Tibial artery (tissue), 4 donors: ENCODE measurements at regions not wholly inside any gene's neighbourhood (a gene's known extent, or its start where the extent isn't known, plus 50 kb on each side); places are given as distances from the start of the nearest gene placed in this dataset.

ENCODE experiments used
- DNase-seq, 2 donors: peaks; one replicate each; pipeline ENCODE4 v3.0.0-alpha.2; 2019
- H3K27ac ChIP-seq, 2 donors: fragments of 200-600 bp; sonication (generic) in 1 of 2; 1 replicate in 1 of 2; 2 replicates in 1 of 2; pipeline ENCODE4 v1.5.1; 2018 to 2019; ENCODE audit warnings: mild to moderate bottlenecking in 1 of 2
- H3K27me3 ChIP-seq, 2 donors: fragments of 200-600 bp; sonication (generic) in 1 of 2; one replicate each; pipeline versions ENCODE4 v1.5.1 to v1.6.0; 2016 to 2019
- H3K36me3 ChIP-seq, 3 donors: fragments of 200-600 bp; sonication (generic) in 2 of 3; one replicate each; pipeline ENCODE4 v1.5.1; 2016 to 2019; ENCODE audit warnings: mild to moderate bottlenecking in 2 of 3
- H3K4me1 ChIP-seq, 4 donors: fragments of 200-600 bp; sonication (generic) in 2 of 4; 1 replicate in 3 of 4; 2 replicates in 1 of 4; pipeline ENCODE4 v1.5.1; 2016 to 2019
- H3K4me3 ChIP-seq, 2 donors: fragments of 200-600 bp; sonication (generic) in 1 of 2; 1 replicate in 1 of 2; 2 replicates in 1 of 2; pipeline ENCODE4 v1.5.1; 2018 to 2019; ENCODE audit warnings: mild to moderate bottlenecking in 2 of 2
- H3K9me3 ChIP-seq, 3 donors: fragments of 200-600 bp; sonication (generic) in 1 of 3; one replicate each; pipeline ENCODE4 v1.5.1; 2016 to 2019
- intact Hi-C: fragments of 100-400 bp; cut with DNase I; formaldehyde crosslinking; loops from one replicate; pipeline ENCODE4 v1.15.0; 2023; ENCODE audit warnings: low total_unique reads
- TF ChIP-seq, protein P1 (sequence below), 2 experiments: fragments of 200-600 bp in 1 of 2; fragments of 450-650 bp in 1 of 2; IDR thresholded peaks; one replicate each; pipeline ENCODE4 v1.5.1; 2017 to 2019; ENCODE audit warnings: antibody characterized with exemption in 2 of 2, mild to moderate bottlenecking in 1 of 2, moderate library complexity in 1 of 2

DNA sequence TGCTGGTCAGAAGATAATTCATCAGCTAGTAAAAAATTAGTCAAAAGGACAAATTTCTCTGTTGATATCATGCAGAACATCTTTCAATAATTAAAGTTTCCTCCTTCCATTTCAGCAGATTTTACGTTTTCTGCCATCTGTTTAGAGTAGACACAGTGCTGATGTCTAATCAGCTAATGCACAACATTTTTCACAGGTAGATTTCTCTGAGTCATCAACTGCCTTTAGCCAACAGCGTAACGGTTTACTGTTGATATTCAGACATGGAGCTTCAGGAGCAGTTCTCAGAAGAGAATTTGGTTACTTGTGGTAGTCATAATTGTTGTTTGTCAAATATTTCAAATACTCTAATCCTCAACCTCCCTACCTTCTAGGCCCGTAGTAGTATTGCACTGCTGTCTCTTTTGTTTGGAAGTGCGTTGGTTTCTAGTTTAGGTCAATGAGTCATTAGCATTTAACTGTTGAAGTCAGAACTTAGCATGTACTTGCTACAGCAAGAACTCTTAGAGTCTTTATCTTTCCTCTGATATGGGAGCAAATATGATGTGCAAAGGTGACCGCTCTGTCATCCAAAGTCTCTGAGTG is 86.8 kb upstream of the TFPI start:
- Histone ChIP-seq H3K4me3 (no peak overlapping the region), H3K36me3 (no peaks in the 10 kb centered on the region), H3K4me1 (peaks cover 0 to 33% (median 3%) of the 10 kb centered on the region in 4 donors), H3K9me3 (no peaks in the 10 kb centered on the region), H3K27ac (no peak overlapping the region), H3K27me3 (no peaks in the 10 kb centered on the region)
- TF ChIP-seq, protein P1, sequence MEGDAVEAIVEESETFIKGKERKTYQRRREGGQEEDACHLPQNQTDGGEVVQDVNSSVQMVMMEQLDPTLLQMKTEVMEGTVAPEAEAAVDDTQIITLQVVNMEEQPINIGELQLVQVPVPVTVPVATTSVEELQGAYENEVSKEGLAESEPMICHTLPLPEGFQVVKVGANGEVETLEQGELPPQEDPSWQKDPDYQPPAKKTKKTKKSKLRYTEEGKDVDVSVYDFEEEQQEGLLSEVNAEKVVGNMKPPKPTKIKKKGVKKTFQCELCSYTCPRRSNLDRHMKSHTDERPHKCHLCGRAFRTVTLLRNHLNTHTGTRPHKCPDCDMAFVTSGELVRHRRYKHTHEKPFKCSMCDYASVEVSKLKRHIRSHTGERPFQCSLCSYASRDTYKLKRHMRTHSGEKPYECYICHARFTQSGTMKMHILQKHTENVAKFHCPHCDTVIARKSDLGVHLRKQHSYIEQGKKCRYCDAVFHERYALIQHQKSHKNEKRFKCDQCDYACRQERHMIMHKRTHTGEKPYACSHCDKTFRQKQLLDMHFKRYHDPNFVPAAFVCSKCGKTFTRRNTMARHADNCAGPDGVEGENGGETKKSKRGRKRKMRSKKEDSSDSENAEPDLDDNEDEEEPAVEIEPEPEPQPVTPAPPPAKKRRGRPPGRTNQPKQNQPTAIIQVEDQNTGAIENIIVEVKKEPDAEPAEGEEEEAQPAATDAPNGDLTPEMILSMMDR (IDR thresholded peaks at IDR 0.05) = no peak
- DNase-seq = no peak
- intact Hi-C loops = no loop called here

DNA sequence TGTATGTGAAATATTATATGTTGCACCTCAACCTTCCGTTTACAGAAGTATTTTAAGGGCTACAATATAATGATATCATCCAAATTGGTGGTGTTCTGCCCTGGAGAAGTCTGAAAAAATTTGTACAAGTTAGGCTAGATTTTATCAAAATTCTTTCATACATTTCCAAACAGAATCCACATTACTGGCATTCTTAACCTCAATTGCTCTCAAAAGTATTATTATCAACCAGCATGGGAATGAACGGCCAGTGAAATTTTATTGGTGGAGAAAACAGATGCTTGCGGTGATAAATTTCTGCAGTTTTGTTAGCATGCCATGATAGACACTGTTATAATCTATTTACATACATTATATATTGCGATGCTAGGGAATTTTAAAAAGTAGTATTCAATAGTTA is 88.3 kb upstream of the TFPI start:
- TF ChIP-seq, protein P1 (IDR thresholded peaks at IDR 0.05) = no peak
- no peak overlapping the region for H3K4me3 ChIP-seq
- intact Hi-C loops = no loop called here
- H3K27ac ChIP-seq = no peak overlapping the region
- H3K4me1 ChIP-seq = peaks cover 0 to 45% (median 3%) of the 10 kb centered on the region in 4 donors
- no peaks in the 10 kb centered on the region for H3K9me3 ChIP-seq
- H3K36me3 ChIP-seq = no peaks in the 10 kb centered on the region
- no peak for DNase-seq
- no peaks in the 10 kb centered on the region for H3K27me3 ChIP-seq

DNA sequence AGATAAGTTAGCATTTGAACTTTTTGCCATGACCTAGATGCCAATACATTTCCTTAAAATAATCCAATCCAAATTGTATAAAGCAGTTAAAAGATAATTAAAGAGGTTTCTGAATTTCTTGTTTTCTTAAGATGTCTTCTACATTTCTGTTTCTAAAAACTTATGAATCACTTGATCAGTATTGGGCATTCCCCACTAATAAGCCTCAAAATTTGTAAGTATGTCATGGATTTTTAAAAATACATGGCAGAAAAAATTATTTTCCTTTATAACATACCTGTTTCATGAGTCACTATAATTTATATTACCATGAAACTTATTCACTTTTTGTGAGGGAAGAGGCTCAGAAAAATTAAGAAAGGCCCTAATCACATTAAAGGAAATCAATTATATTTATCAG is 90.3 kb upstream of the TFPI start:
- H3K27me3 ChIP-seq = no peaks in the 10 kb centered on the region
- TF ChIP-seq, protein P1 (IDR thresholded peaks at IDR 0.05) = no peak
- H3K36me3 ChIP-seq = no peaks in the 10 kb centered on the region
- no peak overlapping the region for H3K27ac ChIP-seq
- H3K9me3 ChIP-seq = no peaks in the 10 kb centered on the region
- DNase-seq = no peak
- intact Hi-C loops = no loop called here
- H3K4me3 ChIP-seq = no peak overlapping the region
- H3K4me1 ChIP-seq = peaks cover 0 to 45% (median 3%) of the 10 kb centered on the region in 4 donors

DNA sequence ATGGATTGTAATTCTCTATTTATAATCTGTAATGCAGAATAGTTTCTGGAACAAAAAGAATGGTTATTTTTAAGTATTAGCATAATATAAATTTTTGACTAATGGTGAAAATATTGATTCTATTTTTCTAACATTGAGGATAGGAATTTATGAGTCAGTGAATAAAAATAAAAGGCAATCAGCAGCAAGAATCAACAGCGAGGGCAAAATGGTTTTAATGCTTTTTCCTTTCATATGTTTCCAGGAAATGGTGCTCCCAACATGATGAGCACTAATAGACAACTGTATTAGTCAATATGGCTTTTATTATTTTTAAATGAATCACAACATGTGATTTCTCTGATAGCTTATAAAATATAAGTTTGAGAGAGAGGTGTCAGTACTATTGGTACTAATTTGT is 90.7 kb upstream of the TFPI start:
- TF ChIP-seq, protein P1 (IDR thresholded peaks at IDR 0.05) = no peak
- DNase-seq = no peak
- Histone ChIP-seq H3K9me3 (no peaks in the 10 kb centered on the region), H3K4me1 (peaks cover 0 to 45% (median 3%) of the 10 kb centered on the region in 4 donors), H3K4me3 (no peak overlapping the region), H3K27ac (no peak overlapping the region), H3K27me3 (no peaks in the 10 kb centered on the region), H3K36me3 (no peaks in the 10 kb centered on the region)
- intact Hi-C loops = no loop called here

DNA sequence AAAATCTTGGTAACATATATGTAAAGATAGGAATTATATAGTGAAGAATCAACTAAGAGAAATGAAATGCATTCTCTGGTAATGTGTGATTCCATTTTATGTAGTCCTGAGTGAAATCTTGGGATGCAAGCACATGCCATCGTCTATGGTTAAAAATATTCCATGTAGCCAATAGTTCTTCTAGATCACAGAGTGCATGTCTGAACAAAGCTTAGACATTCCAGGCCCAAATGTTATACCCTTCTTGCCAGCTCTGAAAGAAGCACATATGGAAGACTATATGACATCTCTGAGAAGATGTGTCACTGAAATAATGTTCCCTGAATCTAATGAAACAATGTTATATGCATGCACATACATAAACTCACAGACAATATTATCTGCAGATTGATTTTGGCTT is 92.3 kb upstream of the TFPI start:
- TF ChIP-seq, protein P1 (IDR thresholded peaks at IDR 0.05) = no peak
- peaks cover 0 to 45% (median 3%) of the 10 kb centered on the region in 4 donors for H3K4me1 ChIP-seq

DNA sequence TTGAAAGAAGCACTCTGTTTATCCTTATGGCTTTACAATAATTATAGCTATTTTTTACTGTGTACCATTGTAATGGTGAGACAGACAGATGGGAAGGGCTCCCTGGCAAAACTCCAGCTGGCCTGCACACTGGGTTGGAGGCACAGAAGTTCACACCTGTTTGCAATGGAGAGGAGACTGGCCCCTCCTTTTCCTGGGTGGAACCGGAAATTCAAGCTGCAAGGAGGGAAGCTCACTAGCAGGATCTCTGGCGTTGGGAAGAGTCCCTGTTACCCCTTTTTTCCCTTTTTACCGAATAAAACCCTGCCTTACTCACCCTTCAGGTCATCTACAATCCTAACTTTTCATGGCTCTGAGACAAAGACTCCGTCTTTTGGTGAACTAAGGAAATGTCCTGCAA is 100.3 kb upstream of the TFPI start:
- intact Hi-C loops = no loop called here
- Histone ChIP-seq H3K27me3 (no peaks in the 10 kb centered on the region), H3K4me3 (no peak overlapping the region), H3K4me1 (no peaks in the 10 kb centered on the region), H3K36me3 (no peaks in the 10 kb centered on the region), H3K9me3 (no peaks in the 10 kb centered on the region), H3K27ac (no peak overlapping the region)
- TF ChIP-seq, protein P1 (IDR thresholded peaks at IDR 0.05) = no peak
- DNase-seq = no peak

More for the DNA sequence above, 92.3 kb upstream of the TFPI start:
- no peak for DNase-seq
- Histone ChIP-seq H3K9me3 (no peaks in the 10 kb centered on the region), H3K27me3 (no peaks in the 10 kb centered on the region), H3K36me3 (no peaks in the 10 kb centered on the region), H3K27ac (no peak overlapping the region), H3K4me3 (no peak overlapping the region)
- intact Hi-C loops = no loop called here
